HG02943 (cell line): ENCODE measurements at regions not wholly inside any gene's neighbourhood (a gene's known extent, or its start where the extent isn't known, plus 50 kb on each side); places are given as distances from the start of the nearest gene placed in this dataset.

Experiments
- ATAC-seq: cut with Tn5 transposase; IDR thresholded peaks from one replicate; pipeline ENCODE4 v1.9.1; 2021; ENCODE audit warnings: mild to moderate bottlenecking, low read depth, moderate library complexity; ENCODE audit not compliant: unreplicated experiment

DNA sequence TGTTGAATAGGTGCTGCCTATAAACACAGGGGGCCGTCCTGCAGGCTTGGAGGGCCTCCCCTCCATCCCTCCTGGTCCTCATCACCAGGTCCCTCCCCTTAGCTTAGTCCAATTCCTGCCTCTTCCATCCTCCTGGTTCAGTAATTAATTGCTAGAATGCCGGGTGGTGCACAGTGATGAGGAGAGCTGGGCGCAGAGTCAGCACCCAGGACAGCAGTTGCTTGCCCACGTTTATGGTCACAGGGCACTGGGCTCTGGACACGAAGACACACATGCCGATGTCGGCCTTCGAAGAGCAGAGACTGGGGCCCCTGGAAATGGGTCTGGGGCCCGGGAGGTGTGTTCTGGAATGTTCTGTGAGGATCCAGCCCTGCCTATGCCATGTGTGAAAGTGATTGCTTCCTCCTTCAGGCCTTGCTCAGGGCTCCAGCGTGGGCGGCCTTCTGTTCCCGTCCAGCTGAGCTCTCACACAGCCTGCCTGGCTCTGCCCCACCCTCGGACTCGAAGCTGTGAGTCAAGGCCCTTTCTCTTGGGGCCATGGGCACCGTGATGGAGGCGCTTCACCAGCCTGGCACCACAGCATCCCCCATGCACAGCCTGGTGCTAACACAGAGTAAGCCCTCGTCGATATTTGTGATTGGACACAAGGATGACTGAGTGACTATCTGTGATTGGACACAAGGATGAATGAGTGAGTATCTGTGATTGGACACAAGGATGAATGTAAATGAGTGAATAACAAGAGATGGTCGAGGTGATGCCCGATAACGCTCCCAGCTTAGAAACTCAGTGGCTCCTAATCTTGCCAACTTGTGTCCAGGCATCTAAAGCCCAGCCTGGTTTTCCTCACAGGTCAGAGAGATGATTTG lies 884.7 kb downstream of the BRD1 start:
- no peak for ATAC-seq

DNA sequence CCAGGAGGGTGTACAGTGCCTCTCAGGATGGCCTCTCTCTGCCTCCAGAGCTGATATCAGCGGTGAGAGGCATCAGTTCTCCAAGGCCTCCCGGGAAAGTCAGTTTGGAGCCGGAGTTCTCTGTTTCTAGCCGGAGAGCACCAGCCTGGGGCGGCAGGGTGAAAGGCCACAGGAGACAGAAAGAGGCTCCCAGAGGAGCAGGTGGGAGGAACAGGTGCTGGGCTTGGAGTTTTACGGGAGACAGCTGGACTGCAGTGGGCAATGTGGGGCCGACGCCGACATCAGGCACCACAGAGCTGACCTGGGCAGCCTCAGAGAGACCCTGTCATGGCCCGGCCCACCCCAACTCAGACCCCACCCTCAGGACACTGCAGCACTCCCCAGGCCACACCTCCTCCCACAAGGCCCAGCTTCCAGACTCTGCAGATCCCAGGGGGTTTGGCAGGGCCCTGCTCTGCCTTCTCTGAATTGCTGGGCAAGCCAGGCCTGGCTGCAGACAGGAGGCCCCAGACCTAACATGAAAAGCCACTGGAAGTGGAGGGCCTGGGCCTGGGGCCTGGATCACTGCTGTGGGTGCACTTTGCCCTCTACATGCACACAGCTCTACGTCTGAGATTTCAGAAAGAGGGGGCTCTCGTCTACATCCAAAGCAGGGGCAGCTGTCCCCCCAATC lies 885.6 kb downstream of the BRD1 start:
- ATAC-seq: no peak

DNA sequence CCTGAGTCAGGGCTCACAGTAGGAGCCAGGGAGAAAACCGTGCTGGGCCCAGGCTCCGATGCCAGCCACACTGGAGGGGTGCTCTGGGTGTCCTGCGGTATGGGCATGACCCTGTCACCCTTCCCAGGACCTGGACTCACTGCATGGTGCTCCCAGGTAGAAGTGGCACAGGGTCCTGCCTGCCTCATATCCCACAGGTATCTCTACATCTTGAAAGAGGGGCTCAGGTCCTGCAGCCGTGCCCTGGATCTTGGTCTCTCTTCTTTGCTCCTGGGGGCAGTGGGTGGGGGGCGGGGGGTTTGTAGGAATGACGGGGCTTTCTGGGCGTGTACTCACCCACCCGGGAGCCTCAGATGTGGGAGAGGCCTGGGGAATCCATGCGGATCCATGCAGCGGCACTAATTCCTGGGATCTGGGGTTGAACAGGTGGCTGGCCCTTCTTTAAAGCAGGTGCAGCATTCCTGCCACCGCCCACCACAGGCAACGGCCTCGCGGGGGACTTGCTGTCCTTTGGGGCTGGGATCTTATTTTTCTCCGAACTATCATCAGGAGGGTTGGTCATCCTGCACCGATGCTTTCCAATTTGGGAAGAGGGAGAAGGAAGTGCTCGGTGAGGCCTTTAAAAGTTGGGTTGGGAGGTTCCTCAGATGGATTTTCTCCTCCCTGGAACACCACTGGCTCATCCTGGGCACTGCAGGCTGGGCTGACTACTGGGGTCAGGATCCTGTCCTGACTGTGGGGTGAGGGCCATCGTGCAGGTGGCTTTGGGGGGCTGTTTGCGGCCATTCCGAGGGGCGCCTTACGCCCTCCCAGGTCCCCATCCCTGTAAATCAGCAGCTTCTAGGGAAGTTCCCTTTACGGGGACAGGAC lies 886.4 kb downstream of the BRD1 start:
- ATAC-seq: no peak

- no peak for ATAC-seq
These were observed 887.2 kb downstream of the BRD1 start for GRCh38 chr22:48940266-48941032.

DNA sequence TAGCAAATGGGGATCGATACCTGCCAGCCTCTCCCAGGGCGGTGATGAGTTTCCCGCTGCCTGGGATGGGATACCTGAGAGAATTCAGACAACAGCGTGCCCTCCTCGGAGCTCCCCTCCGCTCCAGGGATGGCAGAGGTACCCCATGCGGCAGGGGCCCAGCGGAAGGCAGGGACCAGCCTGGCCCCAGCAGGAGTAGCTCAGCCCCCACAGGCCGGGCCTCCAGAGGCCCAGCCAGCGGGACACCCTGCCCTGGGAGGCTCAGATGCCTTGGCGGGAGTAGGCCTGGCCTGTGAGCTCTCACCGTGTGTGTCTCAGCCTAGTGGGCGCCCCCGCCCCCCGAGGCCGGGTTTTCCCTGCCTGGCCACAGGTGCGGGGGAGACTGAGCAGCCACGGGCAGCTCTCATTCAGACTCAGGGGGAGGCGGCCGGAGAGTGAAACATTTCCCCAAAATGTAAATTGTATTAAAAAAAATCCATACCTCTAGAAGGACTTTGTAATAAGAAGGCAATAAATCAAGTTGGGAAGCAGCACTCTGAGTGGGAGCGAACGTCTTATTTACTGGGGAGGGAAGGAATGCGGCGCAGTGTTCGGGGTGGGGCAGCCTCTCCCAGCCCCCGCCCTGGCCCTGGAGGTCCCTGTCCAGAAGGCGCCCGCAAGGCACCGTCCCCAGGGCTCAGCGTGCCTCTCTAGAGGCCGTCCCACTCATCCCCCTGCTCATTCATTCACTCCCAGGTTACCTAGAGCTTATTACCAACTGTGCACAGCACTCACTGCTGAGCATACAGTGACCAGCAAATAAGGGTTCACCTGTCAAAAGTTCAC lies 888.0 kb downstream of the BRD1 start:
- ATAC-seq: no peak

DNA sequence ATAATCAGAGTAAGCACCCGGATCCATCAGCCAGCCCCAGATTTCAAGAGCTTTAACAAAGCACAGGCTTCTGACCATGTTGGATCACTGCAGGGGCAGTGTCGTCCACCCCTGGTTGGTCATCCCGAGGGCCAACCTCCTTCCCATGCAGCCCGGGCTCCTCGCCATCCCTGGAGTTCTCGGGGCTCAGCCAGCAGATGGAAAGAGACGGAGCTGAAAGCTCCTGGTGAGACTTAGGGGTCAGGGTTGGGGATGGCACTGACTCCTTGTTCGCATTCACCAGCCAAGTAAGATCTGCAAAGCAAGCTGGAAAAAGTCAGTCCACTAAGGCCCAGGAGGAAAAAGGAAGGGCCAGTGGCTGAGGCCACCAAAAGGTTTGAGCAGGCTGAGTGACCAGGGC lies 888.9 kb downstream of the BRD1 start:
- ATAC-seq: no peak

- no peak for ATAC-seq
These were observed 890.5 kb downstream of the BRD1 start for GRCh38 chr22:48937032-48937639.

- no peak for ATAC-seq
These were observed 891.3 kb downstream of the BRD1 start for GRCh38 chr22:48936391-48936790.

GRCh38 chr22:48934446-48934845 lies 893.2 kb downstream of the BRD1 start:
- no peak for ATAC-seq

DNA sequence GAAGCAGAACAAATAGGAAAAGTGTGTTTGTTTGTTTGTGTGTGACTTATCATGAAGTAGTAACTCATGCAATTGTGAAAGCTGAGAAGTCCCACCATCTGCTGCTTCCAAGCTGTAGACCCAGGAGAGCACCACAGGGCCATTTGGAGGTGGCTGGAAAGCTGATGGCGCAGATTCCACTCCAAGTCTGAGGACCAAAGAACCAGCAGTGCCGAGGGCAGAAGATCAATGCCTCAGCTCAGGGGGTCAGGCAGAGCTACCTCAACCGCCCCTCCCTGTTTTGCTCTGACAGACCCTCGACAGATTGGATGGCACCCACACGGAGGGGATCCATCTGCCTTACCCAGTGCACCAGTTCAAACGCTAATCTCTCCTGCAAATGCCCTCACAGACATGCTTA lies 896.2 kb downstream of the BRD1 start:
- no peak for ATAC-seq

GRCh38 chr22:48929276-48929790 lies 898.3 kb downstream of the BRD1 start:
- no peak for ATAC-seq

- no peak for ATAC-seq
These were observed 900.1 kb downstream of the BRD1 start for GRCh38 chr22:48927591-48927990.

GRCh38 chr22:48926643-48927042 lies 901.0 kb downstream of the BRD1 start:
- no peak for ATAC-seq

DNA sequence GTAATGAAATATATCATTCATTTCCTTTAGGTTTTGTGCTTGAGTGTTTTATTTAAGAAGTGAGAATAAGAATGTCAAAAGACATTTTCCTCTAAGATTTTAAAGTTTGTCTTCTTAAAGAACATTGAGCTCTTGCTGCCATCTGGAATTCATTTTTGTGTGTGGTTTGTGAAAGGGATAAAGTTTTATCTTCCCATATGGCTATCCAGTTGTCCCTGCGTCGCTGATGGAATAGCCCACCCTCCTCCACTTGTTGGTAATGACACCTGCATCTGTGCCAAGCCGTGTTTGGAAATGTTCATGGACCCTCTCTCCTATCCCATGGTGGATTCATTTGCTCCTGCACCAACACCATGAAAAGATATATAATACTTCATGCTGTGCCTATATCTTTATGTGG lies 901.5 kb downstream of the BRD1 start:
- no peak for ATAC-seq

DNA sequence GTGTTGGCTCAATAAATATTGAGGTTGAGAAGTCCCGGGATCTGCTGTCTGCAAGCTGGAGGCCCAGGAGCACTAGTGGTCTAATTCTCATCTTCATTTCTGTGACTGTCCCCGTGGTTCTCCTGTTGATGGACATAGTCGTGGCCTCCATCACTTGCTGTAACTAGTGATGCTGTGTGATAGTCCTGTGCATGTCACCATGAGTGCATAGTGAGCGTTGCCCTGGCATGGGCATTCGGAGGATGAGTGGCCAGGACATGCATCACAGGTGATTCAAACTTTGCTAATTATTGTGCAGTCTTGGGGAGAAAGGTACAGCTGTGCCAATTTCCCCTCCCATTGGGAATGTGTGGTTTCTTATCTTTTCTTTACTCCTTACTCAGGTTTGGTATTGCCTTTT lies 902.2 kb downstream of the BRD1 start:
- ATAC-seq: no peak

DNA sequence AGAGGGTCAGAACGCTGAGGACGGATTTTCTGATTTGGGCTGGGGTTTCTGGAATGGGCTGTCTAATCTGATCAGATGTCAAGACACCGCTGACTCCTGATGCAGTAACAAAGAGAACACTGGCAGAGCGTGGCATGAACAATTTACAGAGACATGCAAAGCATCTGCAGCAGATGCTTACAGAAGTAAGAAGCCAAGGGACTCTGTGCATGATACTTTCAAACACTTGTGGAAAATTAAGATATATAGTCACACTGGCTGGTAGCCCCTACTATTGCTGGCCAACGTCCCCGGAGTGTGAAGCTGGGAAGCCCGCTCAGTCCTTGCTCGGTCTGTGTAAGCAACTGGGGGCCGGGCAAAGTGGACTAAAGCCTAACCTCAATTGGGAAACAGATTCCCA lies 903.7 kb downstream of the BRD1 start:
- ATAC-seq: no peak

- ATAC-seq: no peak
These were observed 904.4 kb downstream of the BRD1 start for GRCh38 chr22:48923165-48923865.

GRCh38 chr22:48921411-48921903 lies 906.2 kb downstream of the BRD1 start:
- no peak for ATAC-seq
